GM12892 (cell line): ENCODE measurements at regions not wholly inside any gene's neighbourhood (a gene's known extent, or its start where the extent isn't known, plus 50 kb on each side); places are given as distances from the start of the nearest gene placed in this dataset.

ENCODE experiments used
- POLR2A ChIP-seq: IDR thresholded peaks from 2 replicates; pipeline ENCODE4 v1.6.1; 2011; ENCODE audit warnings: low read depth, low read length, control low read depth
- POLR2AphosphoS5 ChIP-seq: IDR thresholded peaks from 2 replicates; pipeline ENCODE4 v1.6.1; 2011; ENCODE audit warnings: low read depth, low read length, control low read depth
- TAF1 ChIP-seq: IDR thresholded peaks from 2 replicates; pipeline ENCODE4 v1.6.1; 2011; ENCODE audit warnings: low read depth, mild to moderate bottlenecking, control low read depth, low read length, borderline replicate concordance

DNA sequence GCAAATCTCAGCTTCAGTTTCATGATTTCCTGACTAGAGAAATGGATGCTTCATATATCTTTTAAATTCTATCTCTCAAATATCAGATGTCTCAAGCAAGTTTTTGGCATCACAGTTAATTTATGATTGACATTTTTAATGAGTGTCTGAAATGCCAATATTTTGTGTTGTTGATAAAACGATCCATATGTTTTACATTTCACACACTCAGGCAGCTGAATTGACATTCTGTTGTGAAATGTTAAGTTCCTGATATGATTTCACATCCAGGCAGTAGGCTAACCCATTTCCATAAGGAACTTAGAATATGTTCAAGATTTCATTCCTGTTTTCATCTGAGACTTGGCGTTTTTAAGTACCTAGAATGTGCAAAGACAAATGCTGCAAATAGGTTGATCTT lies 650.6 kb downstream of the PCDH18 start:
- TF ChIP-seq POLR2A (no peak), POLR2AphosphoS5 (no peak), TAF1 (no peak)
